ENCODE measurements at regions not wholly inside any gene's neighbourhood (a gene's known extent, or its start where the extent isn't known, plus 50 kb on each side); places are given as distances from the start of the nearest gene placed in this dataset.

DNA sequence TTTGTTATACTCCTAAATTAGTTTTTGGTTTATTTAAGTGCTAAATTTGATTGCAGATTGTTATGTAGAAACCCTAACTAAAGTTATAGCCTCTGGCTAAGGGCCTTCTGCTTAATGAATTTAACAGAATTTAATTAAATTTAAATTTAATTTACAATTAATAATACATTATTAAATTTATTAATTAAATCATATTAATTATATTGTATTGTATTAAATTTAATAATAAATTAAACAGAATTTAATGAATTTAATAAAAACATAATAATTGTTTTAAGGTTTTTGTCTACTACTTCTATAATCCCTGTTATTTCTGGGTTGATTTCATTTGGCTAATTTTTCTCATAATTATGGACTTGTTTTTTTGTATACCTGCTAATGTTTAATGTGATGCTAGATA, 141.9 kb upstream of the TECRL start:
- no peak for DNase-seq

DNA sequence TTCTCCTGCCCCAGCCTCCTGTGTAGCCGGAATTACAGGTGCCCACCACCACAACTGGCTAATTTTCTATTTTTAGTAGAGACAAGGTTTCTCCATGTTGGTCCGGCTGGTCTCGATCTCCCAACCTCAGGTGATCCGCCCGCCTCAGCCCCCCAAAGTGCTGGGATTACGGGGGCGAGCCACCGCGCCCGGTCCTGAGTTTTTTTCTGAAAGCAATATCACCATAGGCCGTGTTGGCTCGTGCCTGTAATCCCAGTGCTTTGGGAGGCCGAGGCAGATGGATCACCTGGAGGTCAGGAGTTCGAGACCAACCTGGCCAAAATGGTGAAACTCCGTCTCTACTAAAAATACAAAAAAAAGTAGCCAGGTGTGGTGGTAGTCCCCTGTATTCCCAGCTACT, 136.3 kb upstream of the TECRL start:
- DNase-seq: no peak

DNA sequence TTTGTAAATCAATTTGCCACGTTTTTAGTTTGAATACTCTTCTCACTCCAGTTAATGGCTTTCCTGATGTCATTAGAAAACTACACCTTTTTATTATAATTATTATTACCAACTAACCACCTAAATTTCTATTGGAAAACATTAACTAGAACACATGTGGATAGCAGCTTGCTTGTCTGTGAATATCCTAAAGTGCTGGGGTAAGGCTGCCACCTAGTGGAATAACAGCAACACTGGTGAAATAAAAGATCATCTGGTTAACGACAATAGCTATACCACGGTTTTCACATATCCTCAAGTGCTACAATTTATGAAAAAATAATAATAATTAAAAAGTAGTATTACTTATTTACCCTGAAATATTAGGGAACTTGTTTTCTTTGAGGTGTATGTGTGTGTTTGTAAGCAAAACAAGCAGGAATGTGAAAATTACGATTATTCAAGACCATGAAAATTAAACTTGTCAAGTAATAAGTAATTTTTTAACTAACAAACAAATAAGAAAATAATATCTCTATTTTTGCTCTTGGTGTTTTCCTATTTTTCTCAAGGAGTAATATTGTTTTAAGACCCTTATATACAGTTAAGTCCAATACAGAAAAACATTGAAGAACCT, 130.1 kb upstream of the TECRL start:
- DNase-seq: peak; percentile 52

DNA sequence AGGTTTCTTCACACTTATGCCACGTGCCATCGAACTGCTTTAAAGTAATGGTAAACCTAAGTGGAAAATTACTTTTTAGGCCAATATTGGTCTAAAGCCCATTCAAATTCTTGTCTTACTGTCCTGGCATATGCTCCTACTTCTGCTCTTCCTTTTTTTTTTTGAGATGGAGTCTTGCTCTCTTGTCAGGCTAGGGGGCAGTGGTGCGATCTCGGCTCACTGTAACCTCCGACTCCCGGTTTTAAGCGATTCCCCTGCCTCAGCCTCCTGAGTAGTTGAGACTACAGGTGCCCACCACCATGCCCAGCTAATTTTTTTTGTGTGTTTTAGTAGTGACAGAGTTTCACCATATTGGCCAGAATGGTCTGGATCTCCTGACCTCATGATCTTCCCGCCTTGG, 129.0 kb upstream of the TECRL start:
- peak; percentile 5 for DNase-seq

DNA sequence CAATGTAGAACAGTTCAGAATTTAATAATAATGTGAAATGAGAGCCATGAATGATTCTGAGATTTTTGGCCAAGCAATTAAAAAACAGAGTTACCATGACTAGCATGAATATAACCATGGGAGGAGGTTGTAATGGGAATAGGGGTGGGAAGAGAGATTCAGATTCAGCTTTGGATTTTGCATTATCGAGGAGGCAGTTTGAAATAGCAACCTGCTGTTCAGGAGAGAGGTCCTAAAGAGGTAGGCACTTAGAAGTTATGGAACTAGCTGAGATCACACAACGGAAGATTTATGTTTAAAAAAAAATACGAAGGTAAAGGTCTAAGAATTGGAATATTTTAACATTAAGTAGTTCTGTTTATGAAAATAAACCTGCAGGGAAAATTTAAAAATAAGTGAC, 124.4 kb upstream of the TECRL start:
- no peak for DNase-seq

DNA sequence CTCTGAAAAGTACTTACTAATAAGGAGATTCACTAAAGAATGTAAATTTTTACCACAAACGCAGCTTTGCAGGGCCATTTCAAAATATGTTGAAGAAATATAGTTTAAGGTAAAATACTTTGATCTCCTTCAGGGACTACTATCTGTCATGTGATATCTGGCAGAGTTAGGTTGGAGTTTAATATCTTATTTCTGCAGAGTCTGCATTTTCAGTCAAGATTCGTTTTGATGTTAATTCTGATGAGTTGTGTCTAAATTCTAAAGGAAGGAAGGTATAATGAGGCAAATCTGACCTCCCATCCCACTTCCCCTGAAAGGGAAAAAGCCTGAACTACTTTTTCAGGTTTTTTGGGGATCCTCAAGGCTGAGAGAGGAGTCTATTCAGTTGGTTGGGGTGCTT, 123.9 kb upstream of the TECRL start:
- DNase-seq: no peak

DNA sequence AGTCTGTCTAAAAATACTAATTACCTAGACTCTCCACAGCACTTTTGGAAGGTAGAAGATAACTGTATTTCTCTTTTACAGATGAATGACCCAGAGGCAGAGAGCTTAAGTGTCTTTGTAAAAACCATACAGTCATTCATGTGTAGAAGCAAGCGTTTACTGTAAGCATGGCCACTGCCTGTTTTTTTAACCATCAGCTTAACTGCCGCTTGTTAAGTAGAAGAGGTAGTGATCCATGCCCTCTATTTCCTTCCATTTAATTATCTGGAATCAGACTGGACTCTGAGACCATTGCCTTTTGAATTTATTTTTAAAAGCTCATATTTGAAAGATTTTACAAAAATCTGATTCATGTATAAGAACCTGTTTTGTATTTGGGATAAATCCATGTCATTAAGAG, 111.2 kb upstream of the TECRL start:
- DNase-seq: no peak

DNA sequence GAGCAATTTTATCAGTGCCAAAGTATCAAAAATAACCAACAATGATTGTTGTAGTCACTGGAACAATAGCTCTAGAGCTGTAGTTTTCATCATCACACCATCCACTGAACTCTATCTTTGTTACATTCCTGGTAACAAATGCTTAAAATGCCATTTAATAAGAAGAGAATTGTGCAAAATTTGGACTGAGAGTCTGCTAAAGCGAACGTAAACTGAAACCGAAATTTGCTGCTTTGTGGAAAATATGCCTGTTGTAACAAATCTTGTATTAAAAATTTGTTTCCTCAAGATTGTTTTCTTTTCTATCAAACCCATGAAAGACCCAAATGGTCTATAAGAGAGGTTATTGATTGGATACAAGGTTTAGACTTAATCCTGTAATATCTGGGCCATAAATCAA, 109.3 kb upstream of the TECRL start:
- no peak for DNase-seq

DNA sequence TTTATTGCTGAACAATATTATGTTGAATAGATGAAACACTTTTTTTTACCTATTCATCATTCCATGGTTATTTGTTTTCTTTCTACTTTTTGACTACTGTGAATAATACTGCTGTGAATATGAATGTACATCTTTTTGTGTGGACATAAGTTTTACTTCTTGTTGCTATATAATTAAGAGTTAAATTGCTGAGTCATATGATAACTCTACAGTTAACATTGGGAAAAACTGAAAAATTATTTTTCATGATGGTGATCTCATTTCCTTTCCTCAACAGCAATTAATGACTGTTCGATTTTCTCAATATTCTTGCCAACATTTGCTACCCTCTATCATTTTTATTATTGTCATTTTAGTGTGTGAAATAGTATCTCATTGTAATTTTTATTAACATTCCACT, 106.9 kb upstream of the TECRL start:
- no peak for DNase-seq

DNA sequence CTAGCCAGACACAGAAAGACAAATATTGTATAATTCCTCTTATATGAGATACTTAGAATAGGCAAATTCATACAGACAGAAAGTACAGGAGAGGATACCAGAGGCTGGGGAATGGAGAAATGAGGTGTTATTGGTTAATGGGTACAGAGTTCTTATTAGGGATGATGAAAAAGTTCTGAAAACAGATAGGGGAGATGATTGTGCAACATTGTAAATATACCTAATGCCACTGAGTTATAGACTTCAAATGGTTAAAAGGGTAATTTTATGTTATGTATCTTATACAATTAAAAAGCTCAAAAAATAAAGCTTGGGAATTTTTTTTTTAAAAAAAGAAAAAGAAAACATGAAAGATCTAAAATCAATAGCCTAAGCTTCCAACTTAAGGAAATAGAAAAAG, 98.8 kb upstream of the TECRL start:
- DNase-seq: no peak

DNA sequence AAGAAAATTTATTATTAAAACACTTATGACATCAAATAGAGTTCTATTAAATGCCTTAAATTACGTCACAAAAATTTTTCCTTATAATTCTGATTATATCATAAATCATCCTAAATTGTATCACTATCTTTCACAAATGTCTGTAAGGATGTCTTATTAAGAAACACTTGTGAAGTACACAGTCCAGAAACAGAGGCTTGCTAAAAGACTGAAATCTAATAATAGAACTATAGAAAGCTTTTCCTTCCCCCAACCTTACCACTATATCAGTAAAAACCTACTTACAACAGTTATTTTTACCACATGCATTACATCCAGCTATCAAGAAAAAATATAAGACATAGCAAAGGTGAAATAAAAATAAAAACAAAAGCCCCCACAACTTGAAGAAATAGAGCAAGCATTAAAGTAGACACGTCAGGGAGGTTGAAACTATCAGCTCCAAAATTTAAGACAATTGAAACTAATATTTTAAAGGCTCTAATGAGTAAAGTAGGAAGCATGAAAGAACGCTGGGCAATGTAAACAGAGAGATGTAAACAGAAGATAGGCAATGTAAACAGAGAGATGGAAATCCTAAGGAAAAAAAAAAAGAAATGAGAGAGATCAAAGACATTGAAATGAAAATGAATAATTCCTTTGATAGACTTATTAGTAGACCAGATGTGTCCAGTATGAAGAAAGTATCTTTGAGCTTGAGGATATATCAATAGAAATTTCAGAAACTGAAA, 94.9 kb upstream of the TECRL start:
- DNase-seq: no peak

DNA sequence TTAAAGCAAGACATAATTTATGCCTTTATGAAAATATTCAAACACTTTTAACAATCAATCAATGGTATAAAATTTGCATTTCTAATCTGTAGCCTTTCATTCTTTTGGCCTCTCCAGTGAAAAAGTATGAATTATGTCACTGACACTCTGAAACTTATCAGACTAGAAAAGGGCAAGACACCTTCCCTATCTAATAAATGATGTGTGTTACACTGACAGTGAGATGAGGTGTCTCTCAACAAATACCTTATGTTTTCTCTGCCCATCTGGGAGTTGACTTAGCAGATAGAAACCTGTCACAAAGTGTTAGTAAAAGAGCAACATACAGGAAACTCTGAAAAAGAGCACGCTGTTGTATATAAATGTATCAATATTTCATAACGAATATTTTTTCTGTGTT, 94.2 kb upstream of the TECRL start:
- DNase-seq: no peak

DNA sequence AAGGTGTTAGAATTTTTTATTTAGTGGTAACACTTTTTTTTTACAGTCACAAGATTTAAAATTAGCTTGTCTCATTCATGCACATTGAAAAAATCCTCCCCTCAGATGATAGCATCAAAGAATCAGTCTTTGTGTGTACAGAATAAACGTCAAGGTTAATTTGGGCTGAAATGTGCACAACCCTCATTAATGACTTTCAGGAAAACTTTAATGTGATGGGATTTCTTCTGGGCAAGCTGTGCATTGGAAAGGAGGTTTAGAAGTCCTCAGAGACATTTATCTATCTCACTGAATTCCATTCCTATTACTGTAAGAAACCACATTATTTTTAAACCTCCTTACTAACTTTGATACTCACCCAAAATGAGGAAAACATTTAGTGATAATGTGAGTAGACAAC, 88.2 kb upstream of the TECRL start:
- no peak for DNase-seq

DNA sequence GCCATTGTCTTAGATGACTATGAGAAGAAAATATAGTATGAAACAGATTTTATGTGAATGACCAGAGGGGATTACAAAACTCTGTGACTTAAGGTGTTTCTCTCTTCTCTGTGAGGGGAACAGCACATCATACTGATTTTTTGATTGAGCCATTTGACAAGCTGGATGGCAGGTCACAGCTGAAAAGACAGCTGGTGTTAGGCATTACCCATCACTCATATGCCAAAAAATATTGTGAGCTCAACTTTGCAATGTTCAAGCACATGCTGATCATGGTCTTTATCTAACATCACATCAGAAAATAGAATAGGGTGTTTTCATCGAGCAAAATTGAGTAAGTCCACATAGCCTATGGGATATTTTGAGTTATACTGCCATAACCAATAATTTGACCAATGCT, 86.7 kb upstream of the TECRL start:
- DNase-seq: no peak

DNA sequence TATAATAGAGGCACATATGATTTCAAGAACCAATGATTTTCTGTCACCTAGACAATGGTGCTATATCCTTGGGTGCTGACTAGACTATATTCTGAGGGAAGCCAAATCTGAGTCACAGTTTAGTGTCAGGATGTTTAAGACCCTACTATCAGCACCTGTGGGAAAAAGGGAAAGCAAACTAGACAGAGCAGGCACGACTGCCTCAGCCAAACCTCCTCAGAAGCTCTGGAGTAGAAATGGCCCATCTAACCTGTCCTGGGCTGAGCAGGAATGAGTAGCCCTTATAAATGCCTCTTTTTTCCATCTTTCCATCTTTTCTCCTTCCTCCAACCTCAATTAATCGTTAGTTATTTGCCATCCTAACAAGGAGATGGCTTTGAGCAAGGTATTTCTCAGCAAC, 80.4 kb upstream of the TECRL start:
- DNase-seq: no peak

DNA sequence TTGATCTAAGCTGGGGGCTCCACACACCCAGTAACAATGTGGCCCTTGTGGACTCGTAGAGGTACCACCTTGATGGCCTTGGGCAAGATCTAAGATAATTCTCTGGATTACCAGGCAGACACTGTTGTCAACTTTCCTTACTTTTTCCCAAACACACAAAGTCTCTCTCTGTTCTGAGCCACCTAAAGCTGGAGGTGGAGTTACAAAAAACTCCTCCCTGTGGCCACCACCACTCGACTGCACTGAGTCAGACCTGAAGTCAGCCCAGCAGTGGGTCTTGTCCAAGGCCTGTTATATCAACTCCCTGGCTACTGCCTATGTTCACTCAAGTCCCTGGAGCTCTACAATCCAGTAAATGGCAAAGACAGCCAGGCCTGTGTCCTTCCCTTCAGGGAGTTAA, 70.1 kb upstream of the TECRL start:
- no peak for DNase-seq

DNA sequence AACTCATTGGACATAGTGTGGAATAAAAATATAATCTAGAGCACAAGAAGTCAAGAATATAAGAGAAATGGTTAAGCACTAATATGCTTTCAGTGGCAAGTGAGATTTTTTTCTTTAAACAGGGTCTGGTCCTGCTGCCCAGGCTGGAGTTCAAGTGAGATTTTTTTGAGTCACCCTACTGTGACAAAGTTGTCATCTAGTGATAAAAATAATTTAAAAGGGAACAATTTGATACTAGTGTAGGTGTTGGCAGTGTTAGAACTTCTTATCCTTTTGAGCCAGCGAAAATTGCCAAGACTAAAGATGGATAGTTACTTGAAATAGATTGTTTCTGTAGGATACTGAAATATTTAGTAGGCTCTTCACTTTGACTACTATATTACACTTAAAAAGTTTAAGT, 67.9 kb upstream of the TECRL start:
- no peak for DNase-seq

DNA sequence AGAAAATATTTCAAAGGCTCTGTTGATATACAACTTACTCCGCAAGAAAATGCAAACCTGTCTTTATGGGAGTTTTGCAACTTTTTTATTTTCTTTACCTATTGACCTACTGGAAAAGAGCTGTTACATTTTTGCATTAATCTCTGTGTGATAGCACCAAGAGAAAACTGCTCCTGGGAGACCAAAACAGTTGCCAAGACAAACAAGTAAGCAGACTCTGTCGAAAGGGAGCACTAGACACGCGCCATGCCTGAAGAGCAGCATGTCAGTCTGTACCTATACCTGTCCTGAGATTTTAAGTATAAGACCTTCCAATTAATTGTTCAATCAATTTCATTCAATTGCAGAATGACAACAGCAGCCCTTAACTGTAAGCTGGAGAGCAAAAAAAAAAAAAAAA, 56.0 kb upstream of the TECRL start:
- no peak for DNase-seq

DNA sequence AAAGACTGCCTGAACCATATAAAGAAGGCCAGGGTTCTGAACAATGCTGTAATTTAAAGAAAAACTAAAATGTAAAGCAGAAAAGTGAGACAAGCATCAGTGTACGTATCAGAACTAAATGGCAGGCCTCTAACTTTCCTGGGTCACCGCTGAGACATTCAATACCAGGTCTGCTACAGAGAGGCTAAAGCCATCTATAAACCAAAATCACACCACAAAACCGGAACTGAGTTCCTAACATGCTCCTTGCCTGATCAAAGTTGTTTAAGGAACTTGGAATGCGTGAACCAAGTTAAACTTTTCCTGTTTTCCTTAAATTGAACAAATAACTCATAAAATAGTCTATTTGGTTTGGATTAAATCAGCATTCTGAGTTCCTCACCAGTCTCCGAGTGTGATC, 55.3 kb upstream of the TECRL start:
- DNase-seq: no peak

All from NCI-H69 (cell line).